CD4-positive, alpha-beta T cell treated with Interleukin-6 for 4 hours (primary cell): ENCODE measurements at regions not wholly inside any gene's neighbourhood (a gene's known extent, or its start where the extent isn't known, plus 50 kb on each side); places are given as distances from the start of the nearest gene placed in this dataset.
"Not testable (repeated sequence)": the region's sequence is repeated elsewhere in the genome, so short reads cannot be mapped to it uniquely, and the experiment has no call there.

Experiments
- DNase-seq: peaks from one replicate; pipeline ENCODE4 v3.0.0-alpha.2; 2020; ENCODE audit warnings: mixed read lengths

DNA sequence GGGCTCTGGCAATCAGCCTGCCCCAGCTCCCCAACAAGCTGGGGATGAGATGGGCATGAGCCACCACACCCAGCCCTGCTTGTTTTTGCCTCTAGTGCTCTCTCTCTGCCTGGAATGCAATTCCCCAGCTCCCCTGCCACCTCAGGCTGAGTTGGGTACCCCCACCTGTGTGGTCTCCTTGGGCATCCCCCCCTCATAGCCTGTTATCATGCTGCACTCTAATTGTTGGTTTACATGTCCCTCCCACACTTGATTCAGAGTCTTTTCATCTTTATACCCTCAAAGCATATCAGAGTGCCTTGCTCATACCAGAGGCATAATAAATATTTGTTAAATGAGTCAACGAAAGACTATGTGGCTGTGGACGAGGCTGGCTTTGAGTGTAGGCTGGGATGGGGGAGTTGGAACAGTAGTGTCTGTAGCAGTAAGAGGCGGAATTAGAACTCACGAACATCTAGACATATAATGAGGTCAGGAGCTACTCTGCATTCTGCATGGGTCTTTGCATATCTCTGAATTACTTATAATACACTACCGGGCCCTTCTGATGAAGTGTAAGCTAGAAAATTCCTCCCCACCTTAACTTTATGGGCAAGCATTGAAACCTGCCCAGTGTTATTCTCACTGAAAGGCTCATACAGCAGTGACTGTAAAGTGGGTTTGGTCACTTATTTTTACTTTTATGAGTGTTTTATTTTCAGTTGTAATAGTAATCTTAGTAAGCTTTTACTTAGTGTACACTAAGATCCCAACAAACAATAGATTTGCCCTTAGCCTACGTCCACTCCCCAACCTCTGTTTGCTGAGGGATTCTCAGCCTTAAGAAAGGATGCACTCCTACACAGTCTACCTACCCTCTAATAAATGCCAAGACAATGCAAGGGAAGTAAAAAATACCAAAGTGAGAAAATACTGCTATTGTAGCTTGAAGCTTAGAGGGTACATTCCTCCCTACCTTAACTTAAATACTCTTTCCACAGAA is 58.7 kb downstream of the EDN1 start:
- no peak for DNase-seq

DNA sequence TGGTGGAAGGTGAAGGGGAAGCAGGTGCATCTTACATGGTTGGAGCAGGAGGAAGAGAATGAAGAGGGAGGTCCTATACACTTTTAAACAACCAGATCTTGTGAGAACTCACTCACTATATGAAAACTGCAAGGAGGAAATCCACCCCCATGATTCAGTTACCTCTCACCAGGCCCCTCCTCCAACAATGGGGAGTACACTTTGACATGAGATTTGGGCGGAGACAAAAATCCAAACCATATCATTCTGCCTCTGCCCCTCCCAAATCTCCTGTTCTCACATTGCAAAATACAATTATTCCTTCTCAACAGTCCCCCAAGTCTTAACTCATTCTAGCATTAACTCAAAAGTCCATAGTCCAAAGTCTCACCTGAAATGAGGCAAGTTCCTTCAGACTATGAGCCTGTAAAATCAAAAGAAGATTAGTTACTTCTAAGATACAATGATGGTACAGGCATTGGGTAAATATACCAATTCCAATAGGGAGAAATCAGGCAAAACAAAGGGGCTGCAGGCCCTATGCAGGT is 60.5 kb downstream of the EDN1 start:
- no peak for DNase-seq

DNA sequence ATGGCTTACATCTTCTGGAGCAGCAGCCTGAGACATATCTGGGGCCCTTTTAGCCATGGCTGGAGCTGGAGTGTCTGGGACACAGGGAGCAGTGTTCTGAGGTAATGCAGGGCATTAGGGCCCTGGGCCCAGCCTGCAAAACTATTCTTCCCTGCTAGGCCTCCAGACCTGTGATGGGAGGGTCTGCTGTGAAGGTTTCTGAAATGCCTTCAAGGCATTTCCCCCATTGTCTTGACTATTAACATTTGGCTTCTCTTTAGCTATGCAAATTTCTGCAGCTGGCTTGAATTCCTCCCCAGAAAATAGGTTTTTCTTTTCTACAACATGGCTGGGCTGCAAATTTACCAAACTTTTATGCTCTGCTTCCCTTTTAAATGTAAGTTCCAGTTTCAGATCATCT is 61.5 kb downstream of the EDN1 start:
- DNase-seq: no peak

DNA sequence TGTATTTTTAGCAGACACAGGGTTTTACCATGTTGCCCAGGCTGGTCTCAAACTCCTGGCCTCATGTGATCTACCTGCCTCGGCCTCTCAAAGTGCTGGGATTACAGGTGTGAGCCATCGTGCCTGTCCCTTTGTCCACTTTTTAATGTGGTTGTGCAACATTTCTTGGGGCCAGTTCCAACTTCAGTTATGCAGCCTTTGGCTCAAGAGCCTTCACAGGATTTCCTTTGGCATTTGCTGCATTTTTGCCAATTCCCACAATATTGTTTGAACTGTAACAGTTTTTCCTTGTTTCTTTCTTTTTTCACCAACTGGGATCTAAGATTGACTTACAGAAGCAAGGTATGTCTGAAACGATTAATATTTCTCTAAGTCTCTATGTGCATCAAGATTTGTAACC is 63.6 kb downstream of the EDN1 start:
- no peak for DNase-seq

DNA sequence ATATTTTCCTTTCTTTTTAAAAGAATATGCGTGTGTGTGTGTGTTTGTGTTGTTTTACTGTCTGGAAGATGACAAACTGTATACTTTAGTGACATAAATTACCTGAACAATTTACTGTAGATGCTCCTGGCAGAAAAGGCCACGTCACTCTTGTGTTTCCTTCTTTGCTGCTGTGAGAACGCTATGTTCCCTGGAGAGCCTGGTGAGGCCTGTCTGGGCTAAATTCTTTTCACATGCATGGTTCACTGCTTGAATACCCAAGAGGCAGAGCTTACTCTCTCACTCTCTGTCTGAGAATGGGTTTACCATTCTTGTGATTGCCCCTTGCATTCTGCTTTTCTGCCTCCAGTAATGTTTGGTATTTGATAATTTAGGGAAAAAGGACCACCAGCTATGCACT is 64.3 kb downstream of the EDN1 start:
- DNase-seq: no peak

DNA sequence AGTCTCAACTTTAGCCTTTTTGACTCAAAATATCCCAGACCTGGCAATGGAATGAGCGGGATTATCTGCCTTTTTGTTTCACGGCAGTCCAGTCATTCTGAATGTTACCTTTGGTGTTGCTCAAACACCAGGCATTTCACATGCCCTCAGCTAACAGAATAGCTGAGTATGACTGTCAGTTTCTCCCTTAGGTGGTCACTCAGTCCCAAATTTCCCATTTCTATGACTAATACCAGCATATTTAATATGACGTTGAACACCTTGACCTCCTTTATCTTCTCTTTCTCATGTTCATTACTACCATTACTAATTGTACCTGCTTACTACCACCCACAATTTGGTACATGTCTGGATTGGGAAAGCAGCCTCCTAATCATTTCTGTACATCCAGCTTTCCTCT is 65.2 kb downstream of the EDN1 start:
- no peak for DNase-seq

DNA sequence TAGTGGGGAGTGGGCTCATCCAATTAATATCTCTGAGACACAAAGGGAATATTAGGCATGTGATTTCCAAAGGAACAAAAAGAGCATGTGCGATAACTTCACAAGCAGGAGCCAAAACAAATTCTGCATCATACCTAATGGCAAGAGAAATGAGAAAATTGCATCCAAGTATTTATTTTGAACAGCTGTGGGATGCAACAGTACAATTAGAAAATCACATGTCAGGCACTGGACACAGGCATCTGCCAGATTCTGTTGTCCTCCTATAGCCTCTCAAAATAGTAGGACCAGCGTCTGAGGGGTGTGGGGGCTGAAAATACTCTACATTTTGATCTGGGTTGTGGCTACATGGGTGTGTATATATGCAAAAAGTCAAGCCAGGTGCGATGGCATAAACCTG is 66.3 kb downstream of the EDN1 start:
- DNase-seq: no peak

DNA sequence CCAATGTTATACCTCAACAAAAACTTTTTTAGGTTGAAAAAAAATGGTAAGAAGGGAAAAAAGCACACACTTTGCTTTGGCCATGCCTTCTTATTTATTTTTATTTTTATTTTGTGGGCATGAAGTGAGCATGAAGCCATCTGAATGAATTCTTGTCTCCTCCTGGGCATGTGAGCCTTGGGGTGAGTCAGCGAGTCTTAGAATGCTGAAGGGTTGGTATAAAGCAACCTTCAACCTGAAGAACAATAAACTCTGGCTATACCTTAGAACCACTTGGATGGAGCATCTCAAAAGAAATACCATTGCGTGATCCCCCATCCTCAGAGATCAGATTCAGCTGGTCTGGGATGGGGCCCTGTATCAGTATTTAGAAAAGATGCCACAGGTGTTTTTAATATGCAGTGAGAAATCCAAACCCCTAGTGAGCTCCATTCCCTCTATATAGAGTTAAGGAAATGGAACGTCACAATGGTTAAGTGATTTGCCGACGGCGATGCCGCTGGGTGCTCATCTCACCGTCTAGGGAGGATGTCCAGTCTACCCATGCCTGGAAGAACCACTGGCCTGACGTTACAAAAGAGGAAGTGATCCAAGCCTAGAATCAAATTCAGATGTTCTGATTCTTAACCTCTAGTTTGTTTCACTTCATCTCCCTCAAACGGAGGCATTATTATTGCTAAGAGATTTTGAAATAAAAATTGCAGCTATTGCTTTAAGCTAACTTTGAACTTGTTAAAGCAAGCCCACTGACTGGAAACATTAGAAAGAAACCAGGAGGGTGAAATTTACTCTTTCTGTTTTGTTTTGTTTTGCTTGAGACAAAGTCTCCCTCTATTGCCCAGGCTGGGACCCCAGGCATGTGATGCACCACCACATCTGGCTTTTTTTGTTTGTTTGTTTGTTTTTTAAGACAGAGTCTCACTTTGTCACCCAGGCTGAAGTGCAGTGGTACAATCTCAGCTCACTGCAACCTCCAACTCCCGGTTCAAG is 67.1 kb downstream of the EDN1 start:
- DNase-seq: no peak

DNA sequence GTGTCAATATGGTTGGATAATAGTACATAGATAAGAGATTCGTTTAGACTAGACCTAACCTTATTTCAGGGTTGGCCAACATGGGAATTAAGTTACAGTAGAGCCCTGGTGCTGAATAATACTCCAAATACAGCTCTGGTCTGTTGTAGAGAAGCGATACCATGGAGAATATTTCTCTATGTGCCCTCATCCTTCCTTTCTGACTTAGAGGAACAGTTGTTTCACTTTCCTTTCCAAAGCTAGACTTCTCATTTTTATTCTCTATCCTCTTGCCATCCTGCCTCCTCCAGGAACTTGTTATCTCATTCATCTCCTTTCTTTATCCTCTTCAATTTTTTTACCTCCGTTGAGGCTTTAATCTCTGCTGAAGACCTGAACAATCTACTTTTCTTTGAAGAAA is 68.9 kb downstream of the EDN1 start:
- DNase-seq: no peak

DNA sequence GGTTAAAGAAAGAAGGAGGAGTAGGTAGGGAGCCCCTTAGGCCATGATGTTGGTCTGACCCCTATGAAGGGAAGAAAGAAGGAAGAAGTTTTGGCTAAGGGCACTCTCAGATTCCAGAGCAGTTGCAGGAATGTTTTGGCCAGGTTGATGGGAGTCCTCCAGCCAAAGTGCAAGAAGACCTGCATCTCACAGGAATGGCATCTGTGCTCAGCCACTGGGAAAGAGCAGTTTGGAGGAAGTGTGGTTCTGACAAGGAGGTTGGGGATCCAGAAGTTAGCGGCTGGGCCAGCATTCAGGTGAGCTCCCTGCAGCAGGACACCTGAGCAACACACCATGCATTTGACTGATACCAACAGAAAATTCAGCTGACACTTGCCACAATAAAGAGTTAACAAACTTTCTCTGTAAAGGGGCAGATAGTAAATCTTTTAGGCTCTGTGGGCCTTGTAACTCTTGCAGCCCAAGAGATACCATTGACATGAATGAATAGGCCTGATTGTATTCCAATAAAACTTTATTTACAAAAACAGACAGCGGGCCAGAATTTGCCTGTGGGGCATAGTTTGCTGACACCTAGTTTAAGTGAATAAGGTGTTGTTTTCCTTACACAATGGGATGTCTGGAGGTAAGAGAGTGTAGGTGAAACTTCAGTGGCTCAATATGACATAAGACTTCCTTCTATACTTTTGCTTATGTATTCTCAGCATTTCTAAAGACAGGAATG is 71.0 kb downstream of the EDN1 start:
- no peak for DNase-seq

DNA sequence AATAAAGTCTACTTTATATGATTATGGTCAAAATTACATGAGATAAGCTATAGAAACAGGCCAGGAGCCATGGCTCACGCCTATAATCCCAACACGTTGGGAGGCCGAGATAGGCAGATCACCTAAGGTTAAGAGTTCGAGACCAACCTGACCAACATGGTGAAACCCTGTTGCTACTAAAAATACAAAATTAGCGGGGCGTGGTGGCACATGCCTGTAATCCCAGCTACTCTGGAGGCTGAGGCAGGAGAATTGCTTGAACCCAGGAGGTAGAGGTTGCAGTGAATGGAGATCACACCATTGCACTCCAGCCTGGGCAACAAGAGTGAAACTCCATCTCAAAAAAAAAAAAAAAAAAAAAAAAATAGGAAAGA is 73.1 kb downstream of the EDN1 start:
- DNase-seq: not testable (repeated sequence)

DNA sequence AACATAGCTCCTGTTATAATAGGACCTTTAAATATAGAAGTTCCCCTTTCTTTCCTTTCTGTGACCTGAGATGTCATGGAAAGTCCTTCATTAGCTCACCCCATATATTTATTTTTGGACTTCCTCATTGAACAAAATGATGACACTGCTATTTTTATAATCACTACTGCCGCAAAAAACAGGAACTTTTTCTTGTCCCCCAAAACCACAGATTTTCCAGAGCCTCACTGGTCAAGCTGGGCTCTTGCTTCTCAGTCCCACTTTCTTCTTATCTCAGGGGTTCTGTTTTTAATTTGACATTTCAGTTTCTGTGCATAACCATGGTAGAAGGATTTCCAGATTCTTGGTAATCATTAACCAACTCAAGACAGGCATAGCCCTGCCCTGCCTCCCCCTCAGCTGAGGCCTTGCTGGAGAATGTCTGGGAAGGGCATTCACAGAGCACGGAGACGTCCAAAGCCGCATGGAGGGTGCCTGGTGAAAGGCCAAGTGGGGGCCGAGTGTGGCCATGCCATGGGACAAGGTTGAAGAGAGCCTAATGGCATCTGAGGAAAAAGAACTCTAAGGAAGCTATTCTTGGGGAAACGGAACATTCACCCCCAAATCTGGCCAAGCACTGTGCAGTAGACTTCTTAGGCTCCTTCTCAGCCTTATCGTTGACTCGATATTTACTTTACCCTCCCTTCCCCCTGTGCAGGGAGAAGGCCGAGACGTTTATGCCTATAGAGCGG is 73.7 kb downstream of the EDN1 start:
- no peak for DNase-seq

DNA sequence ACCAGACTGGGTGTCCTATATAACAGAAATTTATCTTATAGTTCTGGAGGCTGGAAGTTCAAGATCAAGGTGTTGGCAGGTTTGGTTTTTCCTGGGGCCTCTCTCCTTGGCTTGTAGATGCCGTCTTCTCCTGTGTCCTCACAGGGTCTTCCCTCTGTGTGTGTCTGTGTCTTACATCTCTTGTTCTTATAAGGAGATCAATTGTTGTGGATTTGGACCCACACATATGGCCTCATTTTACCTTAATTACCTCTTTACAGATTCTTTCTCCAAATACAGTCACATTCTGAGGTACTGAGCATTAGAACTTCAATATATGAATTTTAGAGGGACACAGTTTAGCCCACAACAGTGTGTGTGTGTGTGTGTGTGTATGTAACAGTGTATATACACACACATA is 74.5 kb downstream of the EDN1 start:
- DNase-seq: no peak

DNA sequence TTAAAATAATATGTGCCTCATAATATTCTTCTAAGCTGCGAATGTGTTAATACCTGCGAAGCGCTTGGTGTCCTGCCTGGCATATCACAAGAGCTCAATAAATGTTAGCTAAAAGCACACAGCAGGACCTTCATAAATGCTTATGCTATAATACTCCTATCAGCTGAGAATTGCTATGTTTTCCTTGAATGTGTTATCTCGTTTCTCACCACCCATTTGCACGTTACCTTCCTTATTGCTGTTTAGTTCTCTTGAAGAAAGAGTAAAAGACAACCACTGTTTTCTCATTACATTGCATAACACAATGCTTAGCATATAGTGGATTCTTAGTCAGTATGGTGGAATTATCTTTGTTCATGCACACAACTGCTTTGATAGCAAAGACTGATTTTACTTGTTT is 76.6 kb downstream of the EDN1 start:
- no peak for DNase-seq

DNA sequence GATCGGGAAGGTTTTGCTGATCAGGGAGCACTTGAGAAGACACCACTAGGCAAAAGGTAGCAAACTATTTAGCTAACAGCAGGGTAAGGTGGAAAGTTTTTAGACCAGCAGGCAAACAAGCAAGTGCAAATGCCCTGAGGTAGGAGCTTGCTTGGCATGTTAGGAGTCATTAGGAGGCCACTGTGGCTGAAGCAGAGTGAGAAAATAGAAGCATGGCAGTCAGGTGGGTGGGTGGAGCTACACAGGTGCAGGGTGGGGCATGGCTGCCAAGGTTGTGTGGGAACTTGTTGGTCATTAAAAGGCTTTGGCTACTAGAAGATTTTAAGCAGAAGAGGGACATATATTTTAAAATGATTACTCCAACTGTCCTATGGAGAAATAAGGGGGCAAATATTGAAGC is 77.3 kb downstream of the EDN1 start:
- no peak for DNase-seq

DNA sequence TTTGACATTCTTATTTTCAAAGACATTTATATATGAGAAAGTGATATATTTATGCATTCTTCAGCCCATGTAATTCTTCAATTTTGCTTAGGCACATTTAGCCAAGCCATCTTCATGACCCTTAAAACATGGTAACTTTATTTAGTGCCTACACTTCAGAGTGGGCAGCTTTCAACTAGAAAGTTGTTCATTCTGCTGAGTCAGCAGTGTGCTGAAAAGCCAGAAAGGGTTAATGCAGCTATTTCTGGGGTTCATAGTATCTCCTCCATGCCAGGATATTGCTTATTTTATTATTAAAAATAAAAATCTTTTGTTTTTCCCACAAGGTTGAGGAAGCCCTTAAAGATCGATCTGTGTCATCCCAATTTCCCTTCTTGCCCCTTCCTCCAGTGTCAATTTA is 79.2 kb downstream of the EDN1 start:
- no peak for DNase-seq

DNA sequence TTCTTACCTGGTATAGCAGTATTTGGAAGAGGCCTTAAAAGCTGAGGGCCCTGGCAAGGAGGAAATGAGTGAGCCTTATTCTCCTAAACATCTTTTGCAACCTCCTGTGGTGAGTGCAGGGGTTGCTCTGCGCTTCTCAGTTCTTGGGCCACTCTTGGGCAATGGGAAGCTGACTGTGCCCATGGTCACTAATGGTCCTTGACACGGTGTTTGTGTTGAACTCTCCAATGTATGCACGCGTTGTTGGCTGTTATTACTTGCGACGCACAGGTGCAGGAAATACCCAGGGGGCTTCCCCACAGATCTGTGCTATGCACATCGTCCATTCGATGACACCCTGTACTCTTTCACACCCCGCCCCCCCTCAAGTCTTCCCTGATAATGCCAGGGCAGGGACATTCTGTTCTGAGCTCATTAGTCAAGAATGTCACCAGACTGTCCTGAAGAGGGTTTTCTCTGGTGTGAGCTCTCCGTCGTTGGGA is 79.7 kb downstream of the EDN1 start:
- DNase-seq: no peak

DNA sequence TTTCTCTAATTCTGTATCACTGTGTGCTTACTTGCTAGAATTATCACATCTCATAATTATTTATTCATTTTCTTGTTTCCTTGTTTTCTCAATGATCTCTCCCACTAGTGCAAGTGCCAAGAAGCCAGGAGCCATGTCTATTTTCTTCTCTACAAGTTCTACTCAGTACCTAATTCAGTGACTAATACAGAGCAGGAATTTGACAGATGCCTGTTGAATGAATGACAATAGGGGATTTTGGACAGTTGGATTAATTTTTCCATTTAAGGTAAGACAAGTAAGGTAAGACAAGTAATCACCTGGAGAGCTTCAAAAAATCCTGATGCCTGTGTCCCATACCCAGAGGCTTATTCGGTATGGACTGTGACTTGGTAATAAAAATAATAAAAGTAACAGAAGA is 81.0 kb downstream of the EDN1 start:
- no peak for DNase-seq

DNA sequence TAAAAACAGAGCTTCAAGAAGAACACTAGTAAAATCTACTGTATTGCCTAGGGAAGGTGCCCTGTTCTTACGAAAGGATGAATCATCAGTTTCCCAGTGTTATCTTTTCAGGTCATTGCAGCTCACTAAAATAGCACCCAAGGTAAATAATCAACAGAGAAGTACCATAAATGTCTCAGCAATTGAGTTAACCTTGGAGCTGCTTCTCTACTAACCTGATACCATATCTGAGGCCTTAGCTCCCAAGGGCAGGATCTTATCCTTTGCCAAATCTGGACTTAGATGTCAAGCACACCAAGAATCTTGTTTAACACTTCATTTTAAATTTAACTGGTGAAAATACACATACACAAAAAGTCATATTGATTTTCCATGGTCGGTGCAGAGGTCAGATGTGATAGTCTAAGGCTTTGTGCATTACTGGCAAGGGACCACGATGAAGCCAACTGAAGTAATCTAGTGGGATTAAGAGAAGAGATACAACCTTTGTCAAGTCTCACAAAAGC is 81.5 kb downstream of the EDN1 start:
- no peak for DNase-seq

DNA sequence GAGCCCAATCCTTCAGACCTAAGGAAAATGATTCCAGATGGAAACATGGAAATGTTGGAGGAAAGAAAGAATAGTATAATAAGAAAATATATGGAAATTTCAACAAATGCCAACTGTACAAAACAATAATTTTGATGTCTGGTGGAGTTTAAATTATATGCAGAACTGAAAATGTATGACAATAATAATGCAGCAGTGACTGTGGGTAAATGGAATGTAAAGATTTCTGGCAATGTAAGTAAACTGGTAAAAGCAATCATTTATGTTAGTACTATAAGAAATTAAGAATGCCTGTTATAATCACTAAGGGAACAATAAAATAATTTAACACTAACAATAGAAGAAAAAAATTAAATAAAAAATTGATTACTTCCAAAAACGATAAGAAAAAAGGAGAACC is 89.0 kb downstream of the EDN1 start:
- DNase-seq: no peak

DNA sequence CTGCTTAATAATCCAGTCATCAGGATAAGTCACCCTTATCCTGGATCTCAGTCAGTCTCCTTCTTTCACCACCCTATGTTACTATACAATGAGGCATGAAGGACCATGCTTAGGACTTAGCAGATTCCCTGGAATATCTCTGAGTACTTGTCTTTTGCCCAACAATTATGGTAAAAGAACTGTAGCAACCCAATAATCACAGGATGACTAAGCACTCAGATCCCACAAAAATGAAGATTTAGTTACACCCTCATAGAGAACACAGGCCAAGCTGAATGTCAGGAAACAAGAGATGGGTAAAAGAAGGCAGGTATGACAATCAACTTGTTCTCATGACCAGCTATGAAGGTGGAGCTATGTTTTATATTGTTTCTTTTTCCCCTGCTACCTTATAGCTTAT is 91.4 kb downstream of the EDN1 start:
- DNase-seq: no peak

DNA sequence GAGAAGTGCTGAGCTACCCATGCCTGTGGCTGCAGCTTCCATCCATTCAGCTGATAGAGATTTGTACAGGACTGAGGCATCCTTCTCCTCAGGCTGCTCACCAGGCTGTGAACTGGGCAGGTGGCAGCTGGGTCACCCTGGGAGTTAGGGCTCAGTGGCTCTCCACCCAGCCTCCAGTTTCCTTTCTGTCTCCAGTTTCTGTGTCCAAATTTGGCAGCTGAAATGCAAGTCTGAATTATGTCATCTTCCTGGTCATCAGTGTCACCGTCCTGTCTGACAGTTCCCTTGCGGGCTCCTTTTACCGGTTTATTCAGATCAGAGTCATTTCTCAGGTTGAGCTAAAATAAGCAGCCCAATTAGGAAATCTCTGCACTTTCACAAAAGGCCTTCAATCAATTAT is 93.3 kb downstream of the EDN1 start:
- DNase-seq: no peak
